ENCODE measurements at regions not wholly inside any gene's neighbourhood (a gene's known extent, or its start where the extent isn't known, plus 50 kb on each side); places are given as distances from the start of the nearest gene placed in this dataset.

DNA sequence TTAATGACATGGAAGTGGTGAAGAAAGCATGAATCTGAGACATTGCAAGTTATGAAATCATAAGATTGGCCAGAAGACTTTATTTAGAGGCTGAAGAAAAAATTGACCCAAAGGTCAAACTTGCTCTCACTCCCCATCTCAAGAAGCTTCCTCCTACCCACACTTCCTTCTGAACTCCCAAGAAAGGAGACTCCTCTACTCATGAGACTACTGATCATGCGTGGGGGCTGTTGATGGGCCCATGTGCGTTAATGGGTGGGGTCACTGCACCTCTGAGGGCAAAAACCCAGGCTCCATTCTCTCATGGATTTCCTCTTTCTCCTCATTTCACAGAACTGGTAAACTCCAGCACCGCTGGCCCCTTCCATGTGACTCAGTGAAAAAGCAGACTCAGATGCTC is 470.6 kb upstream of the ARID1B start:
- no peak for DNase-seq (ENCODE audit: low read depth in 2 of 2)

DNA sequence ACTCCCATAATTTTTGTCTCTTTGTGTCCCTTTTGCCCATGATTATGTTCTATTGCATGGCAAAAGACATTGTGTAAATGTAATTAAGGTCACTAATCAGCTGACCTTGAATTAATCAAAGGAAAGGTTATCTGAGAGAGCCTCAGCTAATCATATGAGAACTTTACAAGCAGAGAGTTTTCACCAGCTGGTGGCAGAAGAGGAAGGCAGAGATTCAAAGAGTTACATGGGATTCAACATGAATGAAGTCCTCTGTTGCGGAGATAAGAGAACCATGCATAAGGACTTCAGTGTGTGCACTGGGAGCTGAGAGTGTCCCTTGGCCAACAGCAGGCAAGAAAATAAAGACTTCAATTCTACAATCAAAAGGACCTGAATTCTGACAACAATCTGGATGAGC is 494.1 kb upstream of the ARID1B start:
- DNase-seq (ENCODE audit: low read depth in 2 of 2) = no peak

DNA sequence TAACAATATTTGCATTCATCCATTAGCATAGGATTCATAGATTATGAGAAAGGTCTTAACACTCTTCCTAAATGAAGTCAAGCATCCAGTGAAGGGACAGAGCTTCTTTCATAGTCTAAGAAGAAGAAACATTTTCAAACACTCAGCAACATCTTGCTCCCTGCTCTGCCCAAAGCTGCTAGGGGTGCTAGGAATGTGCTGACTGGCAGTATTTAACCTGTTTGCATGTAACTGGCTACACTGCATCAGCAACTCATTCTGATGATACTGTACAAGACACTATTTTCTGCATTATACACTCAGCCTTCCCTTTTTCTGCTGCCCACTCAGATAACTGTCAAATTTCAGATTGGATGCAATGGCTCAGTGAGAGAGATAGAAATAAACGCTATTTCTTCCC is 495.1 kb upstream of the ARID1B start:
- no peak for DNase-seq (ENCODE audit: low read depth in 2 of 2)

DNA sequence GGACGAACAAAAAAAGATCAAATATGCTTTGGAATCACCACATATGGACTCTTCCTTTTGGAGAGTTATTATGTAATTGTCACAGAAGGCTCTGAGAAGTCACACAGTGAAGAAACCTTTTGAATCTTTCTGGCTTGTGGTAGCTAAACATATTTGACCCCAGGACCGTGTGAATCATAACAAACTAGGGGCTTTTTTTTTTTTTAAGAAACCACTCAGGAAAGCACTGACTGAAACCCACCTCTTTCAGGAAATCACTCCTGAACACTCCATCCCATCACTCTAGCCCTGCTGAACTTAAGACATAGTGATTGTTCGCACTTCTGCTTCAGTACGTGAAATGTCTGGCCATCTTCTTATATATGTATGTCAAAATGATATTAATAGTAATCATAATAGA is 495.9 kb upstream of the ARID1B start:
- no peak for DNase-seq (ENCODE audit: low read depth in 2 of 2)

DNA sequence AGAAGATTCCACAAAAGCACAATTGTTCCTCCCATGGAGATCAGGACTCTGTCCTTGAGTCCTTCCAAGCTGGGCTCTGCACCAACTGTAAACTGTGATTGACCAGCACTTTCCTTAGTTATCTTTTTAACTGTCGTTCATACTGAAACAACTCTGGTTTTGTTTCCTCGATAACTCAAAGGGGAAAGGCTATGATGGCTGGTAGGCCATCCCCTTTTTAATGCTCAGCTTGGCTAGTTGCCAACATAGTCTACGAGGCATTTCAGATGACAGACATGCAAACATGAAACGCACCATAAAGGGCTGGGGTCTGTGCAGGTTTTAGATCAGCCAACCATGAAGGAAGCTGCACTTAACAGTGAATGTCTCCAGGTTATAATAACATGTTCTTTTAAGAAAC is 497.1 kb upstream of the ARID1B start:
- no peak for DNase-seq (ENCODE audit: low read depth in 2 of 2)

DNA sequence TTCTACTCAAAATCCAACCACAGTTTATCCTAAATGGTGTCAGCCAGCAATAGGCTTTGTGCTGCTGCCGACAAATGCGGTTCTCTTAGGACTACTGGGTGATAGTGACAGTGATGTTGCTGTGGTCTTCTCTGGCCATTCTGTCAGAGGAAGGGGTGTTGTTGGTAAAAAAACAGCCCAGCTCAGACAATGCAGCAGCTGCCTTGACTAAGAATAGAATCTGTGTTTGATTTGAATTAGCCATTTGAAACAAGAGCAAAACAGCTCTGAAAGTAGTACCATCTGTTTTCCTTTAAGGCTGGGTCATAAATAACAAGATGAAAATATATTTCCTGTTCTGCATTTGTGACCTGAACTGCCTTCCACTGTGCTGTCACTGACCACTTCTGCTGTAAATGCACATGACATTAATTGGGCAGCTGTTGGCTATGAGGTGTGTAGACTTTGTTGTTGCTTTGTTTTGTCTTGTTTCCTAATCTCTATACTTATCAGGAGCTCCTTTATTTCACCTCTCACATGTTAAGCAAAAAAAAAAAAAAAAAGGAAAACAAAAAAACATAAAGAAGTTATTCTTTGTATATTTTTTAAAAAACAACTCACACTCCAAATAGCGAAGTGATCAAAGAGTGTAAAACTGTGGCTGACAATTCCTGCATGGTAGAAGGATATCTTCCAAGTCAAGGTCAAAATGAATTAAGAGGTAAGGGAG is 497.8 kb upstream of the ARID1B start:
- no peak for DNase-seq (ENCODE audit: low read depth in 2 of 2)

DNA sequence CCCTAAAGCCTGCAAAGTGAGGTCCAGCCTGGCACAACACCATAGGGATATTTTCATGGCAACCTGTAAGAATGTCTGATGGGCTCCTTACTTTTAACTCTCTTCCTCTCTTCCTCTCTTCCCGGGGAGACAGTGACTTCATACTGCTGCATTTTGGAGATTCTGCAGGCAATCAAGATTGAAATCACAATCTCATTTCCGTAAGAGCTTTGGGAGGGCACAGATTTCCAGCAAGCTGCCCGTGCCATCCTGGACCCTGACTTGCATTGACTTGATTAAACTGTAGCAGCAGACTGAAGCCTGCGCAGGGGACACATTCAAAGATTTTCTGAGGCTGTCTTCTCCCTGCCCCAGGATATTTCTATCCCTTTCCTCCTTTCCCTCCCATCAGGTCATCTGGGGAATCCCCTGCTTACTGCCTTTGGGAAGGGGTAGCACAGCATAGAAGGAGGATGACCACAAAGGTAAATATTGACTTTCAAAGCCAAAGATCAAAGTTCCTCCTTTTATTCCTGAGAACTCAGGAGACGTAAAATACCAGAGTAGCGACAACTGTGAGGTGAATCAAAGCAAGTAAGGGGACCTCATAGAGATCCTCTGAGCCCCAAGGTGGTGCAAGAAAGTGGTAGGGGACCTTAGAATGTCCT is 504.0 kb upstream of the ARID1B start:
- no peak for DNase-seq (ENCODE audit: low read depth in 2 of 2)

DNA sequence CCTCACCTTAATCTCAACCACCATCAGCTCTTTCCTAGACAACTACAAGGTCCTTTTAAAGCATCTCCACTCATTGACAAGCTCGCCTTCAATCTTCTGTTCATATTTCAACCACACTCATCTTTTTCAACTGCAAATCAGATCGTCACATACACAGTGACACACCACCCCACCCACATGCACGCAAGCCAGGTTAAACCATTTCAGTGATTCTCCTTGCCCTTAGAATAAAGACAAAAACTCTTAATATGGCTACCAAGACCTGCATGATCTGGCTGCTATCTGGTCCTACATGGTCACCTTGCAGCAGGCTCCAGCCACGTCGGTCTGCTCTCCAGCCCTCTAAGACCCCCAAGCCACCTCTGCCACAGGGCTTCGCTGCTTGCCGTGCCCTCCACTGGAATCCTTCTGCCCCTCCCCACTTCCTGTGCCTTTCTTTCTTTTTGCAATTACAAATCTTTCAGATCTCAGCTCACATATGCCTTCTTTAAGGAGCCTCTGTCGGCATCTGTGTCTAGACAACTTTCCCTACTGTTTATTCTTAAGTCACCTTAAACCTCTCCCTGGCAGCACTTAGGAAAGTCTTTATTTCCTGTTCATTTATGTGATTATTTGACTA is 507.3 kb upstream of the ARID1B start:
- DNase-seq (ENCODE audit: low read depth in 2 of 2) = no peak

DNA sequence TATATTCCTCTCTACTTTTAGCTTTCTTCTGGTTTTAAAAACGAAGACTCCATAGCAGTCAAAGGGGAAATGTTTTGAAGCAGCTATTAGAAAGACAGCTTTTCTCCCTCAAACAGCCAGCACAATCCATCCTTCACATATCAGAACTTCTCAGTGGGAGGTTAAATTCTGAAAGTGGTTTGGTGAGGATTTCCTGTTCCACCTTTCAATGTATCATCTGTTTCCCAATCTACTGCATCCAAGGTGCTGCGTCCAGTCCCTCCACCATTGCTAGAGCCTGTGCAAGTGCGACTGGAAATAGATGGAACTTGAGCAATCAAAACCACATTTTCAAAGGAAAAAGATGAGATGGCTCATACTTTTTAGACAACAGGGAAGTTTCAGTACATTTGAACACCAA is 508.3 kb upstream of the ARID1B start:
- DNase-seq (ENCODE audit: low read depth in 2 of 2) = no peak

DNA sequence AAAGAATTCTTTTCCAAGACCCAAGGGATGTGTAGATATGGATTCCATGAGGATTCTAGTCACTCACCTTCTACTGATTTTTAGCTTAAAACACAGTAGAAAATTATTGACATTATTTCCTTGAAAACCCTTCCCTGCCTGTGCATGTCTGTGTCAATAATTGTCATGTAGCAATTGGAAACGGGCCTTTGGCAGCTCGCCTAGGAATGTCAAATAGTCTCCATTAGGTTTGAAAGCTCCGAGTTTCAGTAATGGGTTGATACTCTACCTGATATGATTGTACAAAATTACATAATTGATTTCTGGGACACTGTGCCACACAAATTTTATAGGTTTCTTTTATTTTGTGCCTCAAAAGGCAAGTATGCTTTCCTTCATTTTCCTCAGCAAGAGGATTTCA is 515.2 kb upstream of the ARID1B start:
- DNase-seq (ENCODE audit: low read depth in 2 of 2) = no peak

DNA sequence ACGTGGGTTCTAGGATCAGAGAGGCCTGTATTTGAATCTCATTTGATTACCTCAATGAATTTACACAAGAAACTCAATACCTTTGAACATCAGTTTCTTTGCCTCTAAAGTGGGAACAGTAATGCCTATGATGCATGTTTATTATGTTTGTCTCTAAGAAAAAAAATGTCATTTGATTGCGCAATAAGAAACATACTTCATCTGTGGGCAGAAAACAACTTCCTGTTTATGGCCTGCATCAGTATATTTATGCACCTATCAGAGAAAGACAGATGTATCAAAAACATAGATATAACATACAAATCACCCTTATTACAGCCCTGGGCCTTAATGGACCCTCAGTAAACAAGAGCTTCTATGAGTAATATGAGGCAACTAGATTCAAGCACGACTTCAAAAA is 516.4 kb upstream of the ARID1B start:
- DNase-seq (ENCODE audit: low read depth in 2 of 2) = no peak

DNA sequence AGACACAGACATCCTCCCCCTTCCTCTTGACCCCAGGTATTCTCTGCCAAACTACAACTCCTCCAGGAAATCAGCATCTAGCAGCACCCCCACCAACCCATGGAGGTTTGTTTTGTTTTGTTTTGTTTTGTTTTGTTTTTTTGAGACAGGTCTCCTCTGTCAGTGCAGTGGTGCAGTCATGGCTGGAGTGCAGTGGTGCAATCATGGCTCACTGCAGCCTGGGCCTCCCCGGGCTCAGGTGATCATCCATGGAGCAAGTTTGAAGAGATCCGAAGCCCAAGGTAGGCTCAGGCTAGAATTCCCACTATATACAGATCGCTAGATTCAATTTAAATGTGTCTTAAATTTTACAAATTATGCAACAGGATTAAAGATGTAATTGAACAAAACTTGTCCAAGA is 518.2 kb upstream of the ARID1B start:
- no peak for DNase-seq (ENCODE audit: low read depth in 2 of 2)

DNA sequence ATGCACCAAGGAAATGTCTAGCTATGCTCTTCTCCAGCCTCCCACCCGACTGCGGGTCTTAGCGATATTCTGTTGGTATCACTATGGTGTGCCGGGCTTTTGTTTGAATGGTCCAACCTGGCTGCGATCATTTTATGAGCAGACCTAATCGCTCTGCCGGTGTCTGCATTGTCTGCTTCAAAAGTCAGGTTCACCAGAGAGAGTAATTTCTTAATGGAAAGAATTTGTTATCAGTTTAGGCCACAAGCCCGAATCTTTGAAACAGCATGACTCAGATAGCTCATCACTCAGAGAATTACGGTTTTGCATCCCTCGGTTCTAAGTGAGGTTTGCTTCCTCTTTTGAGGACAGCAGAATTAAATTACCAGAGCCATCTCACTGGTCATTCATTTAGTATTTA is 521.0 kb upstream of the ARID1B start:
- no peak for DNase-seq (ENCODE audit: low read depth in 2 of 2)

DNA sequence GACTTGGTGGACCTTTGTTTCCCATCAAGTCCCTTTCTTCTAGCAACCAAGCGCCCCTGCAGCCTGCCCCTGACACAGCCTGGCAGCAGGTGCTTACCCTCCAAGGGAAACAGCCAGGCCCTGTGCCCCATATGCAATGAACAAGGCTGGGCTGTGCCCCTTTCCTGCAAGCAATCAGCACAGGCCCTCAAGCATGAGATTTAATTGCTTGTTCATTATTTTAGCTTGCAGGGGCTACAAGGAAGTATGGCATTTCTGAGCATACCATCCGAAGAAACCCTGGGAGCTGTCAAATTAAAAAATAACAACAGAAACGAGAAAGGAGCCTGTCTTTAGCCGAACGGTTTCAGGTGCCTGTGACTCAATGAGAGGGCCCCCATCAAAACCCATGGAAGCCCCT is 522.9 kb upstream of the ARID1B start:
- no peak for DNase-seq (ENCODE audit: low read depth in 2 of 2)

DNA sequence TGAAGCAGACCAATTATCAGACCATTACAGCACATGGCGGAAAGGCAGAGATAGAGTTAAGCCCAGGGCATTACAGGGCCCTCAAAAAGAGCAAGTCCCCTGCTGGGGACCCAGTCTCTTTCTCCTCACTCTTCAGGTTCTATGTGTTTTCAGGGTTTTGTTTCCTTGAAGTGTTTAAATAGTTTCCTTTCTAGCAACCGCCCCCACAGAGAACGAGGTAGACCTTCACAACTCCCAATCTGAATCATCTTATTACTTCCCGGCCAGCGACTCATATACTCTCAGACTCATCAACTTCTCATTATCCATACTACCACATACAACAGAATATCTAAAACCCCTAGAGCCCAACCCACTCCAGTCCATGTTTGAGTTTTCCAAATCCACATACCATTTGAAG is 526.6 kb upstream of the ARID1B start:
- peak in 1 of 2 experiments; percentile 1 for DNase-seq (ENCODE audit: low read depth in 2 of 2)

DNA sequence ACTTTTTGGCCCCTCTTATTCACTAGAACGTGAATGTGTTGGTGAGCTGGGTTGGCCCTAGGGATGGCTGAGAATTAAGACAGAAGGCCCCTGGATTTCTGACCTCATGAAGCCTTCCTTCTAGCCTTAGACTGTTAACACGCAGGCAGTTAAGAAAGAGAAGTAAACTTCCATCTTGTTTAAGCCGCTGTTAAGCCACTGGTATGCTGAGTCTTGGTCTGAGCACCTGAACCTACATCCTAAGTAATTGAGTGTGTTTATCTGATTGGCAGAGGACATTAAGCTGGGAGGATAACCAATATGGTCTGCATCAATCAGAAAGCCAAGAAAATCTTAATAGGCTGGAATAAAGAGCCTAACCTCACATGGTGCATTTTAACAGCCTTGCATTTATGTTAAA is 535.0 kb upstream of the ARID1B start:
- DNase-seq (ENCODE audit: low read depth in 2 of 2) = no peak

DNA sequence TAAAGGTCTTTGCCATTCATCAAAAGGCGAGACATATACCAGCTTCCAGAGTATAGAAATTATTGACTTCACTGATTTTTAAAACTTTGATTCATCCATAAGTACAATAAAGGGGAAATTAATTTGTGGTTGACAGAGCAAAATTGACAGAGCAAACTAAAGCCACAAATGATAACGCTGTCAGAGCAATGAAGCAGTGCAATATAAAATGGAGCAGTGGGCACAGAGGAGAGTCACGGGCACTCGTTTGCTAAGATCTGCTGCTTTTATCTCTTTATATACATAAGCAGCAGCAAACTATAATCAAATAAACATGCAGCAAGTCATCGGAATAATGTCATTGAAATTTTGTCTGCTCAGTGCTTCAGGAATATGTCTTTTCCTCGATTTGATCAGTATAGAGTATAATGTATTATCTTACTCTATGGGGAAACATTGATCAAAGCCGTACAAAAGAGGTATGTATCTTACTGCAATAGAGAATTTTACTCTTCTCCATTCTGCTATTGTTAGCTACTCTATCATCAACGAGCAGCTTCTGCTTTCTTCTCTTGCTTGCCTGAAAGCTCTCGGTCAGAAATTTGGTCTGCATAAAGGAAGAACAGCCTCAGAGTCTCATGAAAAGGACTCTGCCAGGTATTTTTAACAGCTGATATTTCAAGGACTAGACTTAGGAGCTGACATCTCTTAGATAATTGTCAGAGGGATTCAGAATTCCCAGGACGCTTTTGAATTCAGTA is 546.0 kb upstream of the ARID1B start:
- no peak for DNase-seq (ENCODE audit: low read depth in 2 of 2)

DNA sequence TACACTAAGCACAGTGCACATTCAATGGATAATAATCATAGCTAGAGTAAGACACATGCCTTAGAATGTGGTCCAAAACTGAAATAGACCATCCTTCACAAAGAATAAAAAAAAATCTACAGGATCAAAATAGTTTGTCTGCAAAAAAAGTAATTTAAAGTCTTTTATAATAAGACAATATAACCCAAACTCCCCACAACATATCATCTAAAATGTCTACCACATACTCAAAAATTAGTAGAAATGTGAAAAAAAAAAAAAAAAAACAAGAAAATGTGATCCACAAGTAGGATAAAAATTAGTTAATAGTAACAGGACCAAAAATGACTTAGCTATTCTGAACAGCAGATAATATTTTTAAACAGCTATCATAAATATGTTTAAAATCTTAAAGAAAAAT is 557.2 kb upstream of the ARID1B start:
- no peak for DNase-seq (ENCODE audit: low read depth in 2 of 2)

DNA sequence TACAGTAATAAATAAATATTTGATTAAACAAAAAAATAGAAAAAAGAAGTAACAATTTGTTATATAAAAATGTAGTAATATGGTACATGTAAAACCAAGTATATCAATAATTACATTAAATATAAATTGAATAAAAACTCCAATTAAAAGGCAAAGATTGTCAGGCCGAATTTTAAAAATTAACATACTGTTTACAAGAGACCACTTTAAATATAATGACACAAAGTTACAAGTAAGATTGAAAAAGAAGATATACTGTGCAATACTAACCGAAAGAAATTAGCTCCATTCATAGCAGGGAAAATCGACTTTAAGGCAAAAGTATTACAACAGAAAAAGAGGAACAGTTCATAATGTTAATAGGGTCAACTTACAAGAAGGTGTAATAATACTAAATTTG is 571.5 kb upstream of the ARID1B start:
- no peak for DNase-seq (ENCODE audit: low read depth in 2 of 2)

DNA sequence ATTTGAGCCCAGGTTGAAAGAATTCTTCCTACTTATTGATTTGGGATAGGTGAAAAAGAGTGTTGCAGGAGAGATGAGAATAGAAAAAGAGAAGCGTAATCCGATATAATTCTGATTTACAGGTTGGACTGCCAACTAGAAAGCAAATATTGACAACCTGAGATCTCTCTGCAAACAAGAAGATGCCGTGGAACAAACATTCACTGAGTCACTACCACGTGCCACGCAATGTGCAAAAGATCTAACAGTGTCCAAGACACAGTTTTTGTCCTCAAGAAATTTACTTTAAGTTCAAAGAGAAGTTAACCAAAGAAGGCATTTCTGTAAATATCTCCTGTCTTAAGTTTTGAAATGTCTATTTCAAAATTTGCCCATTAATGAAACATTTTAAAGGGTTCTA is 578.0 kb upstream of the ARID1B start:
- DNase-seq (ENCODE audit: low read depth in 2 of 2) = no peak

DNA sequence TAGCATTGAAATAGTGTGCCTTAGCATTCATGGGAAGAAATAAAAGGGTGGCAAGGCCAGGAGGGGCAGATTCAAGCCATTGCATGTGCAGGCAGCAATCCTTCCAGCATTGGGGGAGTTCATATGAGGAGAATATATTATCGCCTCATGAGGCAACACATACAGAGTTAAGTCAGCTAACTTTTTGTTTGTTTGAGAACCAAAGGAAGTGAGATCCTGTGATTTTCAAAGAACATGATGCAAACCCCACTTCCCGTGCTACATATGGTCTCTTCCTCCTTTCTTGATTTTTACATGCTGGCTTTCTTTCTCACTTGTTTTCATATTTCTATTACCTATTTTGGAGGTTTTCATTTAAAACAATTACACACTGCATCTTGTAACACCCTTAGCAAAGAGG is 579.7 kb upstream of the ARID1B start:
- no peak for DNase-seq (ENCODE audit: low read depth in 2 of 2)

DNA sequence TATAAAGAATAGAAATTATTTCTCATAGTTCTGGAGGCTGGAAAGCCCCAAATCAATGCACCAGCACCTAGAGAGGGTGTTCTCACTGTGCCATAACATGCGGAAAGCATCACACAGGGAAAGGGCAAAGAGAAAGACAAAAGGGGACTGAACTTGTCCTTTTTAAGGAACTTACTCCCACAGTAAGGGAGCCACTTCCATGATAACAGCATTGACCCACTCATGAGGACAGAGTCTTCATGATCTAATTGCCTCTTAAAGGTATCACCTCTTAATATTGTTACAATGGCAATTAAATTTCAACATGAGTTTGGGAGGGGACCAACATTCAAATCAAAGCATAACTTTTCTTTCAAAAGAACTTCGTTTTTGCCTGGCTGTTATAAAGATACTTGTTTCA is 582.2 kb upstream of the ARID1B start:
- no peak for DNase-seq (ENCODE audit: low read depth in 2 of 2)

DNA sequence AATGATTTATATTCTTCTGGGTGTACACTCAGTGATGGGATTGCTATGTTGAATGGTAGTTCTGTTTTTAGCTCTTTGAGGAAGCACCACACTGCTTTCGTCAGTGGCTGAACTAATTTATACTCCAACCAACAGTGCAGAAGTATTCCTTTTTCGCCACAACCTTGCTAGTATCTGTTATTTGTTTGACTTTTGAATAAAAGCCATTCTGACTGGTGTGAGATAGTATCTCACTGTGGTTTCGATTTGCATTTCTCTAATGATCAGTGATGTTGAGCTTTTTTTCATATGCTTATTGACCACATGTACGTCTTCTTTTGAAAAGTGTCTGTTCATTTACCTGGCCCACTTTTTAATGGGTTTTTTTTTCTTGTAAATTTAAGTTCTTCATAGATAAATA is 583.8 kb upstream of the ARID1B start:
- no peak for DNase-seq (ENCODE audit: low read depth in 2 of 2)

All from fibroblast of skin of left biceps (primary cell).